Right atrium auricular region (tissue), 2 donors: ENCODE measurements at regions not wholly inside any gene's neighbourhood (a gene's known extent, or its start where the extent isn't known, plus 50 kb on each side); places are given as distances from the start of the nearest gene placed in this dataset.

Experiments used
- DNase-seq: peaks from one replicate; pipeline ENCODE4 v3.0.0-alpha.2; 2019; ENCODE audit warnings: low spot score
- H3K27ac ChIP-seq, 2 donors: fragments of 200-600 bp; sonication (generic); 1 replicate in 1 of 2; 2 replicates in 1 of 2; pipeline ENCODE4 v1.5.1; 2016 to 2019
- H3K27me3 ChIP-seq, 2 donors: fragments of 200-600 bp; sonication (generic); one replicate each; pipeline versions ENCODE4 v1.5.1 to v1.6.0; 2017 to 2019
- H3K36me3 ChIP-seq: fragments of 200-600 bp; sonication (generic); one replicate; pipeline ENCODE4 v1.5.1; 2016
- H3K4me1 ChIP-seq, 2 donors: fragments of 200-600 bp; sonication (generic); one replicate each; pipeline versions ENCODE4 v1.5.1 to v1.6.0; 2017 to 2019
- H3K4me3 ChIP-seq, 2 donors: fragments of 200-600 bp; sonication (generic); 1 replicate in 1 of 2; 2 replicates in 1 of 2; pipeline ENCODE4 v1.5.1; 2017 to 2019; ENCODE audit warnings: mild to moderate bottlenecking in 1 of 2, moderate library complexity in 1 of 2
- H3K9me3 ChIP-seq, 2 donors: fragments of 200-600 bp; sonication (generic); one replicate each; pipeline ENCODE4 v1.5.1; 2019
- CTCF ChIP-seq, 2 donors: fragments of 200-600 bp; sonication (generic); IDR thresholded peaks; one replicate each; pipeline ENCODE4 v1.5.1; 2019; ENCODE audit warnings: antibody characterized with exemption in 2 of 2

DNA sequence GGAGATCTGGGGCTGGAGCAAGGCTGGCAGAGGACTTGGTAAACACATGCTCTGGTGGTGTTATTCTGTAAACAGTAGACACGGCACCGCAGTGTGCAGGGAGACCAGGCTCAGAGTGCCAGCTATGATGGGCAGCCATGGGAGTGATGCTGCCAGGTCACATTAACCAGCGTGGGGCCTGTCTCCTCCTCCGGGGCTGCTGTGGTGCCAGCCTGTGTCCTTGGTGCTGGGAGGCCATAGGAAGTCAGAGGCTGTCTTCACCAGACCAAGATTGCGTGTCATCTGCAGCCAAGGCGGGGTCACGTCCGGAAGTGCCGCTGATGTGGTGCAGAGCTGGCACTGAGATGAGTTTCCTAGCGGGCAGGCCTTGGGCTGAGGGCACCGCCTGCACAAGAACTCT is 236.0 kb downstream of the GLRX3 start:
- no peak for TF ChIP-seq CTCF (IDR thresholded peaks at IDR 0.05)
- no peak for DNase-seq
- Histone ChIP-seq H3K27ac (no peak overlapping the region), H3K4me1 (no peaks in the 10 kb centered on the region), H3K27me3 (no peaks in the 10 kb centered on the region), H3K9me3 (peaks cover 0 to 7% of the 10 kb centered on the region in 2 donors), H3K4me3 (no peak overlapping the region), H3K36me3 (no peaks in the 10 kb centered on the region)

GRCh38 chr10:130372866-130373265 is 236.7 kb downstream of the GLRX3 start:
- DNase-seq: no peak
- TF ChIP-seq CTCF (IDR thresholded peaks at IDR 0.05): no peak
- H3K27ac ChIP-seq: no peak overlapping the region

DNA sequence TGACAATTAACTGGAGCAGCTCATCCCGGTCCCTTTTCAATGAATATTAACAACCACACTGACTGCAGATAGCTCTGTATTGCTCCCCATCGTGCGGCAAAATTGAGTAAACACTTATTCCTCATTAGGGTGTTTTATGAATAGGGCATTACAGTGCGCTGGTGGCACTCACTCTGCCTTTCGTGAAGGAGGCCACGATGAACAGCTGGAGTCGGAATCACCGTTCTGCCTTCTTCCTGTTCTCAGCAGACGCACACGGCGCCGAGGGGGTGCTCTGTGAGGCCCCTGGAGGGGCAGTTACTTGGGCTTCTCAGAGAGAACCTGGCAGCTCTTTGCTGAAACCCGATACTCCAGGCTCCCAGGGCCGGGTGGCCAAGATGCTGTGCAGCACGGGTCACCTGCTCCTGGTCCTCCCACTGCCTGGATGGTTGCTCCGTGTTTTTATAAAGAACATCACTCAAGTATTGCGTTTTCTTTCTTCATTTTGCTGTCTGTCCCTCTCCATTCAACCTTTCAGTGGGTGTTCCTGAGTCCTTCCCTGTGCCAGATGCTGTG is 241.9 kb downstream of the GLRX3 start:
- no peak for TF ChIP-seq CTCF (IDR thresholded peaks at IDR 0.05)
- no peak for DNase-seq
- no peaks in the 10 kb centered on the region for H3K36me3 ChIP-seq

More at GRCh38 chr10:130372866-130373265, 236.7 kb downstream of the GLRX3 start:
- H3K4me3 ChIP-seq: no peak overlapping the region
- no peaks in the 10 kb centered on the region for H3K4me1 ChIP-seq
- H3K27me3 ChIP-seq: no peaks in the 10 kb centered on the region
- peaks cover 0 to 7% of the 10 kb centered on the region in 2 donors for H3K9me3 ChIP-seq
- no peaks in the 10 kb centered on the region for H3K36me3 ChIP-seq

GRCh38 chr10:130378556-130379400 is 242.6 kb downstream of the GLRX3 start:
- Histone ChIP-seq H3K36me3 (no peaks in the 10 kb centered on the region), H3K4me3 (no peak overlapping the region), H3K9me3 (peaks cover 0 to 7% of the 10 kb centered on the region in 2 donors), H3K27ac (no peak overlapping the region), H3K27me3 (no peaks in the 10 kb centered on the region), H3K4me1 (no peaks in the 10 kb centered on the region)
- no peak for TF ChIP-seq CTCF (IDR thresholded peaks at IDR 0.05)
- DNase-seq: no peak

More for the DNA sequence above, 241.9 kb downstream of the GLRX3 start:
- no peak overlapping the region for H3K27ac ChIP-seq
- no peaks in the 10 kb centered on the region for H3K27me3 ChIP-seq
- H3K4me3 ChIP-seq: no peak overlapping the region
- H3K4me1 ChIP-seq: no peaks in the 10 kb centered on the region
- H3K9me3 ChIP-seq: peaks cover 0 to 7% of the 10 kb centered on the region in 2 donors

GRCh38 chr10:130380056-130380455 is 243.9 kb downstream of the GLRX3 start:
- Histone ChIP-seq H3K36me3 (no peaks in the 10 kb centered on the region), H3K27me3 (no peaks in the 10 kb centered on the region), H3K4me1 (no peaks in the 10 kb centered on the region), H3K4me3 (no peak overlapping the region), H3K9me3 (peaks cover 0 to 6% of the 10 kb centered on the region in 2 donors), H3K27ac (no peak overlapping the region)
- no peak for DNase-seq
- no peak for TF ChIP-seq CTCF (IDR thresholded peaks at IDR 0.05)
